Choroid plexus epithelial cell (primary cell): ENCODE measurements at regions not wholly inside any gene's neighbourhood (a gene's known extent, or its start where the extent isn't known, plus 50 kb on each side); places are given as distances from the start of the nearest gene placed in this dataset.

ENCODE experiments used
- DNase-seq: peaks from one replicate; pipeline ENCODE4 v3.0.0-alpha.2; 2010; ENCODE audit warnings: low read depth
- H3K4me3 ChIP-seq: 2 replicates; pipeline ENCODE4 v1.5.1; 2011; ENCODE audit warnings: low read depth, mild to moderate bottlenecking, control low read depth, low read length, moderate library complexity
- TF ChIP-seq, protein P1 (sequence below): conservative IDR thresholded peaks from 2 replicates; pipeline ENCODE4 v1.5.1; 2011; ENCODE audit warnings: low read depth, mild to moderate bottlenecking, control low read depth, inconsistent platforms, low read length, moderate library complexity

DNA sequence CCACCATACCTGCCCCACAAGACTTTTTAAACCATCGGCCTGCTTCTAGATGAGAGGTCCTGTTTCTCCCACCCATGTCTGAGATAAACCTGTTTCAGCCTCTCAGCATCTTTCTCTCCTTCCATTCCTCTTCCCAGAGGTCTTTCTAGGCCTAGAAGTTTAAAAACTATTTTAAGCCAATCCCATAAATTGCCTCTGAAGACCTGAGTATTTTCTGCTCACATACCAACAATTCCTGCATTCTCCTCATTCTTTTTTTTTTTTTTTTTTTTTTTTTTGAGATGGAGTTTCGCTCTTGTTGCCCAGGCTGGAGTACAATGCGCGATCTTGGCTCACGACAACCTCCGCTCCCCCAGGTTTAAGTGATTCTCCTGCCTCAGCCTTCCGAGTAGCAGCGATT lies 262.9 kb upstream of the AUTS2 start:
- TF ChIP-seq, protein P1, sequence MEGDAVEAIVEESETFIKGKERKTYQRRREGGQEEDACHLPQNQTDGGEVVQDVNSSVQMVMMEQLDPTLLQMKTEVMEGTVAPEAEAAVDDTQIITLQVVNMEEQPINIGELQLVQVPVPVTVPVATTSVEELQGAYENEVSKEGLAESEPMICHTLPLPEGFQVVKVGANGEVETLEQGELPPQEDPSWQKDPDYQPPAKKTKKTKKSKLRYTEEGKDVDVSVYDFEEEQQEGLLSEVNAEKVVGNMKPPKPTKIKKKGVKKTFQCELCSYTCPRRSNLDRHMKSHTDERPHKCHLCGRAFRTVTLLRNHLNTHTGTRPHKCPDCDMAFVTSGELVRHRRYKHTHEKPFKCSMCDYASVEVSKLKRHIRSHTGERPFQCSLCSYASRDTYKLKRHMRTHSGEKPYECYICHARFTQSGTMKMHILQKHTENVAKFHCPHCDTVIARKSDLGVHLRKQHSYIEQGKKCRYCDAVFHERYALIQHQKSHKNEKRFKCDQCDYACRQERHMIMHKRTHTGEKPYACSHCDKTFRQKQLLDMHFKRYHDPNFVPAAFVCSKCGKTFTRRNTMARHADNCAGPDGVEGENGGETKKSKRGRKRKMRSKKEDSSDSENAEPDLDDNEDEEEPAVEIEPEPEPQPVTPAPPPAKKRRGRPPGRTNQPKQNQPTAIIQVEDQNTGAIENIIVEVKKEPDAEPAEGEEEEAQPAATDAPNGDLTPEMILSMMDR, result no peak

DNA sequence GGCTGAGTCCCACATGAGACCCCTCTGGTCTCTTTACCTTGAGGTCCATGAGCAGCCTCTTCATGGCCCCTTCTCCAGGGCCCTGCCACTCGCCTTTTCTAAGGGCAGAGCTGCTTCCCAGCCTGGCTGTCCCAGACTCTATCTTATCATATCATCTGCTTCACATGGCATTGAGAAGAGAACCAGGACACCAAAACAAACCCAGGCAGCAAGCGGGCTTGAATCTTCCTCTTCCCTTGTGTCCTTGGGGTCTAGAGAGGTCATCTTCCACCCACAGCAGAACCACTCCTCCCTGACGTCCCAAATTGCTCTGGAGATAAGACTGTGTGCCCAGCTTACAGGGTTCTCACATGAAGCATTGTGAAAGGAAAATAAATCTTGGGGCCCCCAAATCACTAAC lies 261.3 kb upstream of the AUTS2 start:
- H3K4me3 ChIP-seq, result no peak overlapping the region
- DNase-seq, result no peak
- TF ChIP-seq, protein P1, result no peak

More for the DNA sequence above, 262.9 kb upstream of the AUTS2 start:
- H3K4me3 ChIP-seq, result no peak overlapping the region
- DNase-seq, result no peak

DNA sequence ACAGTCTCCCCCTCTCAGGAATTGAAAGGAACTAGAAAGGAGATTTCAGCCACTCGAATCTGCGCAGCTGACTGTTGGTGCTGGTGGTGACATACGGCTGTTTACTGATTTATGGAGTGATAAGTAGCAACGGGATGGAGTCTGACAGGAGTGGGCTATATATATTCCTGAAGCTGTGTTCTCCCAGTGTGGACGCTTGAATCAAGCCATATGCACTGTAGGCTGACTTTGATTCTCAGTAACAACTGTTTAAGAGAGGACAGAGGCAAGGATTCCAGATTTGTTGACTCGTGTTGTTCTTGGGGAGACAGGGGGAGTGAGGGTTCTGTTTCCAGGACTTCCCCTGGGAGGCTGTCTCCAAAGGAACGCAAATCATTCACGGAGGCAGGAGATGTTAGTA lies 260.1 kb upstream of the AUTS2 start:
- no peak for DNase-seq
- TF ChIP-seq, protein P1, result no peak
- H3K4me3 ChIP-seq, result no peak overlapping the region

DNA sequence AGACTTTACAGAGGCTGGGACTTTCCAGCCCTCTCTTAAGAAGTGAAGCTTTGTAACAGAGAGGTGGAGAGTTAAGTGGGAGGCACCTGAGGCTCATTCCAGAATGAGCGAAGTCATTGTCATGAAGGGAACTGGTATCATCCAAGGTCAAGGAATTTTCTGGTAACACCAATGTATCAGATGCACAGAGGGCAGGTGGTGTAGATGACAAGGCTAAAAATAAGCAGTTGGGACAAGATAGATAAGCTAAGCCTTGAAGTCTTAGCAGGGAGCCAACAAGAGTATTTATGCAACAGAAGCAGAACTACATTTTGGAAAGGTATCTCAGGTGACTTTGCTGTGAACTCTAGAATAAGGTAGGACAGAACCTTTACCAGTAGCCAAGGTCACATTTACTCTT lies 257.0 kb upstream of the AUTS2 start:
- no peak for DNase-seq
- TF ChIP-seq, protein P1, result no peak
- H3K4me3 ChIP-seq, result no peak overlapping the region

DNA sequence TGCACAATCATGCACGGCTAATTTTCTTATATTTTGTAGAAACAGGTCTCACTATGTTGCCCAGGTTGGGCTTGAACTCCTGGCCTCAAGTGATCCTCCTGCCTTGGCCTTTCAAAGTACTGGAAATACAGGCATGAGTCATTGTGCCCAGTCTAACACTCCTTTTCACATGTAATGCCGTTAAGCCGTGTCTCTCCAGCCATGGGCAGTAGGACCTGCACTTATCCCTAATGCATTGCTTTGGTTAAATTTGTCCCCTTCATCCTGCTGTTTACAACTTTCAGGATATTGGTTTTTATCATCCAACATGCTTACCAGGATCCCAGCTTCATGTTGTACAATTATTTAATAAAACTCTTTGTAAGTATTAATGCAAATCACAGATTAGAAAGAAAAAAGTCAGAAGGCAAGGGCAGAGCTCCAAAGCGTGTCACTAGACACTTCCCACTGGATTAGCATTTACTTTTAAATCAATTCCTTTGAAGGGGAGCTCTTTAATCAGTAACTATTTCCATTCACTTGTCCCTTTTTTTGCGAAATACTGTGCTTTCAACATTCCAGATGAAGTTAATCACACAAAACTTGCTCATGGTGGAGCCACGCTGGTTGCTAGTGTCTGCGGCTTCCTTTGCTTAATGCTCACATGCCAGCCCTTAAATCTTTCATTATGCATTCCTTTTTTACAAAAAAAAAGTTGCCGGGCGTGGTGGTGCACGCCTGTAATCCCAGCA lies 256.0 kb upstream of the AUTS2 start:
- DNase-seq, result peak; percentile 1
- TF ChIP-seq, protein P1, result no peak
- no peak overlapping the region for H3K4me3 ChIP-seq

DNA sequence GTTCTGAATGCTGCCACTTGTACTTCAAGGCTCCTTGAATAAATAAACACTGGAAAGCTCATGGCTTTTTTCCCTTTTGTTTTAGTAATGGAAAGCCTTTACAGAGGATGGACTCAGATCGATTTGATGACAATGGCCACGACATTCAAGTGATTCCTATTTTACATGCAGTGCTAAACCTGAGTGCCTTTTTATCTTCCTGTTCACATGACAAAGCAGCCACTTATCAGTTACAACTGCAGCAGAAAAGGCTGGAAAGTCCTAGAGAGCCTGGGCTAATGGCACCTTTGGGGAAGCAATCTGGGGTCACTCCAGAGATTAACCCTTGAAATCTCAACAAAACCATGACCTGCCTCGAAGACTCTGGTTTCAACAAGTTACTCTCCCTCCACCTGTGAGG lies 249.0 kb upstream of the AUTS2 start:
- no peak for DNase-seq
- TF ChIP-seq, protein P1, result no peak
- H3K4me3 ChIP-seq, result no peak overlapping the region

DNA sequence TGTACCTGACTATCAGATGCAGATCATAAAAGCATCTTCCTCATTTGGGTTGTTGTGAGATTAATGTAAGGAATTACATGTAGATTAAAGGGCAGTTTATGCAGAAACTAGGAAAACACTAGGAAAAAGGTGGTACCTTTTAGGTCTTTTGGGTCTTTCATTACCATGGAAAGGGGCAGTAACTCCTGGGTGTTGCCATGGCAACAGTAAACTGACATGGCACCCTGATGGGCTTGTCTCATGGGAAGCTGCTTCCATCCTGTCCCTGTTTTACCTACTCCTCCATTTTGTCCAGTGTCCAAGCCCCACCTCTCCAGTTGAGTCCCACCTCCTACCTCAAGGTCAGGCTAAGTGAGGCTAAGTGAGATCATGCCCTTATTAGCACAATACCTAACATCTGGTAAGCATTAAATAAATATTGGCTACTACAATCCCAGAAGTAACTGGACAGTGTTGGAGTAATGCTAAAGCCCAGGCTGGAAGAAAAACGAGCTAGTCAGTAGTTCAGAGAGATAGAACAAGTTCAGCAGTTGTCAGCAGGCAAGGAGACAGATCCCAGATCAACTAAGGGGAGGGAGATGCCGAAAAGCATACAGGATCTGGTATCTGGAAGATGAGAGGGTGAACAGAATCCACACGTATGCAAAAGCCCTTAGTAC lies 240.0 kb upstream of the AUTS2 start:
- no peak overlapping the region for H3K4me3 ChIP-seq
- TF ChIP-seq, protein P1, result no peak
- DNase-seq, result no peak
